A549 (cell line): ENCODE measurements at regions not wholly inside any gene's neighbourhood (a gene's known extent, or its start where the extent isn't known, plus 50 kb on each side); places are given as distances from the start of the nearest gene placed in this dataset.

Experiments
- ATAC-seq, 2 experiments: fragments of 200-7000 bp in 1 of 2; fragments of >200 bp in 1 of 2; cut with Nextera tagmentation in 1 of 2; cut with Tn5 transposase in 1 of 2; 3 replicates each; pipeline versions ENCODE4 v1.8.0 to v1.9.1; 2018 to 2020; ENCODE audit warnings: mild to moderate bottlenecking in 1 of 2, moderate library complexity in 1 of 2
- CTCF ChIA-PET: fragments of 300-600 bp; sonication (Branson Sonifier 250); formaldehyde crosslinking; extraction: SDS; loops from one replicate; lab custom pipeline; 2021; ENCODE audit warnings: antibody characterized with exemption, inconsistent platforms; lab: Yijun Ruan, JAX
- POLR2A ChIA-PET: fragments of 350-600 bp; formaldehyde crosslinking; extraction: SDS; loops from one replicate; lab custom pipeline; 2021; ENCODE audit warnings: antibody characterized with exemption, inconsistent platforms; lab: Yijun Ruan, JAX
- DNase-seq, 2 experiments: peaks; one replicate each; pipeline versions ENCODE4 v3.0.0 to v3.0.0-alpha.2; 2011 to 2016; ENCODE audit warnings: low read depth in 1 of 2, low spot score in 1 of 2
- FAIRE-seq: peaks from 2 replicates; lab custom pipeline; 2011; peaks lifted over from hg19 to GRCh38; lab: Jason Lieb, UNC
- H3K27ac ChIP-seq, 2 experiments: fragments of >200 bp; sonication (Bioruptor Twin); formaldehyde crosslinking; 3 replicates each; pipeline ENCODE4 v1.5.1; 2016 to 2017
- H3K4me1 ChIP-seq: fragments of >200 bp; sonication (Bioruptor Twin); formaldehyde crosslinking; 3 replicates; pipeline ENCODE4 v1.6.1; 2016
- H3K4me2 ChIP-seq: fragments of >200 bp; sonication (Bioruptor Twin); formaldehyde crosslinking; 3 replicates; pipeline ENCODE4 v1.6.1; 2016
- H3K4me3 ChIP-seq: fragments of >200 bp; sonication (Bioruptor Twin); formaldehyde crosslinking; 3 replicates; pipeline ENCODE4 v1.5.1; 2016
- H3K9me3 ChIP-seq: fragments of >200 bp; sonication (Bioruptor Twin); formaldehyde crosslinking; 3 replicates; pipeline ENCODE4 v1.6.1; 2016
- CBX2 ChIP-seq: fragments of 200-600 bp; sonication (generic); IDR thresholded peaks from 2 replicates; pipeline ENCODE4 v1.6.1; 2016; ENCODE audit warnings: low read depth, mild to moderate bottlenecking, borderline replicate concordance
- CHD2 ChIP-seq: fragments of 150-350 bp; IDR thresholded peaks from 2 replicates; pipeline ENCODE4 v1.6.1; 2014; ENCODE audit warnings: low read length; ENCODE audit not compliant: partially characterized antibody
- FOSL2 ChIP-seq, 2 experiments: fragments of 450-650 bp in 1 of 2; fragments of >200 bp in 1 of 2; sonication (Bioruptor Twin) in 1 of 2; formaldehyde crosslinking; IDR thresholded peaks; 2 replicates each; pipeline versions ENCODE4 v1.5.0 to v1.6.1; 2016 to 2020; ENCODE audit warnings: mild to moderate bottlenecking in 1 of 2, moderate library complexity in 1 of 2
- GATA3 ChIP-seq: IDR thresholded peaks from 2 replicates; pipeline ENCODE4 v1.6.1; 2012; ENCODE audit warnings: borderline replicate concordance
- HDAC2 ChIP-seq: fragments of 200-600 bp; sonication (generic); IDR thresholded peaks from 2 replicates; pipeline ENCODE4 v1.6.1; 2016
- HOXB13 ChIP-seq: fragments of 250-450 bp; sonication (Bioruptor Pico); IDR thresholded peaks from 2 replicates; pipeline ENCODE4 v1.5.0; 2020; ENCODE audit warnings: low read depth, mild to moderate bottlenecking, moderate library complexity
- HOXB5 ChIP-seq: fragments of 250-450 bp; sonication (Bioruptor Pico); IDR thresholded peaks from 2 replicates; pipeline ENCODE4 v1.5.0; 2020; ENCODE audit warnings: mild to moderate bottlenecking, moderate library complexity
- JUN ChIP-seq, 2 experiments: fragments of >200 bp; sonication (Bioruptor Twin); formaldehyde crosslinking; IDR thresholded peaks; 2 replicates in 1 of 2; 3 replicates in 1 of 2; pipeline ENCODE4 v1.6.1; 2016 to 2017
- JUNB ChIP-seq: fragments of >200 bp; sonication (Bioruptor Twin); formaldehyde crosslinking; IDR thresholded peaks from 2 replicates; pipeline ENCODE4 v1.6.1; 2016
- MAFK ChIP-seq: fragments of 450-650 bp; IDR thresholded peaks from 2 replicates; pipeline ENCODE4 v1.6.1; 2014; ENCODE audit not compliant: partially characterized antibody
- MAZ ChIP-seq: fragments of 150-350 bp; IDR thresholded peaks from 2 replicates; pipeline ENCODE4 v1.6.1; 2014; ENCODE audit warnings: antibody characterized with exemption, low read depth, low read length, borderline replicate concordance
- NFE2L2 ChIP-seq: fragments of 150-350 bp; conservative IDR thresholded peaks from 2 replicates; pipeline ENCODE4 v1.6.1; 2014; ENCODE audit warnings: low read length
- NR3C1 ChIP-seq: fragments of >200 bp; sonication (Bioruptor Twin); formaldehyde crosslinking; IDR thresholded peaks from 3 replicates; pipeline ENCODE4 v1.6.1; 2017
- PHF8 ChIP-seq: fragments of 200-600 bp; sonication (generic); IDR thresholded peaks from 2 replicates; pipeline ENCODE4 v1.6.1; 2016; ENCODE audit warnings: low read depth, mild to moderate bottlenecking, antibody characterized with exemption, moderate library complexity, borderline replicate concordance
- POLR2A ChIP-seq: IDR thresholded peaks from 2 replicates; pipeline ENCODE4 v1.6.1; 2012; ENCODE audit warnings: mild to moderate bottlenecking, low read length
- RAD21 ChIP-seq, 2 experiments: fragments of >200 bp in 1 of 2; sonication (Bioruptor Twin) in 1 of 2; formaldehyde crosslinking in 1 of 2; IDR thresholded peaks in 1 of 2; conservative IDR thresholded peaks in 1 of 2; 2 replicates in 1 of 2; 3 replicates in 1 of 2; pipeline ENCODE4 v1.6.1; 2012 to 2018; ENCODE audit warnings: inconsistent platforms in 1 of 2
- RARB ChIP-seq: fragments of 250-450 bp; sonication (Bioruptor Pico); IDR thresholded peaks from 2 replicates; pipeline ENCODE4 v1.8.0; 2021; ENCODE audit warnings: mild to moderate bottlenecking, moderate library complexity
- RFX5 ChIP-seq: fragments of 450-650 bp; IDR thresholded peaks from 2 replicates; pipeline ENCODE4 v1.7.1; 2014; ENCODE audit warnings: antibody characterized with exemption, mild to moderate bottlenecking, moderate library complexity
- SREBF2 ChIP-seq: fragments of 450-650 bp; IDR thresholded peaks from 2 replicates; pipeline ENCODE4 v1.6.1; 2014; ENCODE audit warnings: mild to moderate bottlenecking, moderate library complexity
- TFCP2L1 ChIP-seq: fragments of 250-450 bp; sonication (Bioruptor Pico); IDR thresholded peaks from 2 replicates; pipeline ENCODE4 v1.5.0; 2021; ENCODE audit warnings: mild to moderate bottlenecking
- ZC3H11A ChIP-seq: fragments of 450-650 bp; IDR thresholded peaks from 2 replicates; pipeline ENCODE4 v1.6.1; 2014; ENCODE audit warnings: antibody characterized with exemption, mild to moderate bottlenecking
- WGBS: methylation state at CpG from one replicate; pipeline ENCODE4 v1.1.6; 2017; ENCODE audit errors: missing lambda C conversion rate; 5-methylcytosine and 5-hydroxymethylcytosine counted together
- TF ChIP-seq, protein P1 (sequence below): IDR thresholded peaks from 2 replicates; pipeline ENCODE4 v1.6.1; 2012
- TF ChIP-seq, protein P2 (sequence below): IDR thresholded peaks from 2 replicates; pipeline ENCODE4 v1.6.1; 2012; ENCODE audit warnings: low read depth, borderline replicate concordance
- TF ChIP-seq, protein P3 (sequence below): fragments of >200 bp; sonication (Bioruptor Twin); formaldehyde crosslinking; IDR thresholded peaks from 2 replicates; pipeline ENCODE4 v1.6.1; 2016
- TF ChIP-seq, protein P4 (sequence below): fragments of 250-450 bp; sonication (Bioruptor Pico); IDR thresholded peaks from 2 replicates; pipeline ENCODE4 v1.5.0; 2020; ENCODE audit warnings: low read depth, mild to moderate bottlenecking, moderate library complexity
- TF ChIP-seq, protein P5 (sequence below): fragments of 150-350 bp; IDR thresholded peaks from 2 replicates; pipeline ENCODE4 v1.6.1; 2014; ENCODE audit warnings: low read depth, mild to moderate bottlenecking, low read length

DNA sequence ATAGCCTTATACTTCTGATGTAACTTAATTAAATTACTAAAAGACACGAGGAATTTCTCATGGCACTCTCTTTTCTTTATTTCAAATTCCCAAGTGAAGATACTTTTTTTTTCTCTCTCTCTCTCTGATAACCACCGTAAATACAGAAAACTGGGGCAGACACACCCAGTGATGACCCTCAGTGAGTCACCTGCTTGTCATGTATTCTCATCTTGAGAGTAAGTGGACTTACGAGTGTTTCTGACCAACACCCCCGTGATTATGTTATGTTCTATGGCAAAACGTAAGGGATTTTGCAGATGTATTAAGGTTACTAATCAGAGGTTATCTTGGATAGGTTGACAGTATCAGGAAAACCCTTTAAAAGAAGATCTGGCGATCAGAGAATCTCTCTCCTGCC lies 348.8 kb upstream of the ZNF717 start:
- H3K4me2 ChIP-seq, result no peak overlapping the region
- ChIA-PET POLR2A (no interaction called here), CTCF (no interaction called here)
- 0% methylated on average over 6 of the region's 6 CpGs for WGBS
- no peak overlapping the region for H3K27ac ChIP-seq
- no peak for FAIRE-seq
- H3K4me1 ChIP-seq, result no peaks in the 10 kb centered on the region
- no peak for TF ChIP-seq ZC3H11A
- TF ChIP-seq HOXB13 (CRISPR knock-in tag), result no peak
- TF ChIP-seq, protein P1, sequence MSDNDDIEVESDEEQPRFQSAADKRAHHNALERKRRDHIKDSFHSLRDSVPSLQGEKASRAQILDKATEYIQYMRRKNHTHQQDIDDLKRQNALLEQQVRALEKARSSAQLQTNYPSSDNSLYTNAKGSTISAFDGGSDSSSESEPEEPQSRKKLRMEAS, result no peak
- TF ChIP-seq CBX2, result no peak
- no peak for TF ChIP-seq NFE2L2
- no peak for TF ChIP-seq SREBF2
- TF ChIP-seq, protein P2, sequence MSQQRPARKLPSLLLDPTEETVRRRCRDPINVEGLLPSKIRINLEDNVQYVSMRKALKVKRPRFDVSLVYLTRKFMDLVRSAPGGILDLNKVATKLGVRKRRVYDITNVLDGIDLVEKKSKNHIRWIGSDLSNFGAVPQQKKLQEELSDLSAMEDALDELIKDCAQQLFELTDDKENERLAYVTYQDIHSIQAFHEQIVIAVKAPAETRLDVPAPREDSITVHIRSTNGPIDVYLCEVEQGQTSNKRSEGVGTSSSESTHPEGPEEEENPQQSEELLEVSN, result no peak
- TF ChIP-seq PHF8, result no peak
- TF ChIP-seq, all 56 proteins: peak for 0
- Histone ChIP-seq H3K9me3 (peaks cover under 1% of the 10 kb centered on the region; the same call in 1 of the 3 replicates), H3K4me3 (no peak overlapping the region)
- no peak for DNase-seq
- no peak for ATAC-seq

DNA sequence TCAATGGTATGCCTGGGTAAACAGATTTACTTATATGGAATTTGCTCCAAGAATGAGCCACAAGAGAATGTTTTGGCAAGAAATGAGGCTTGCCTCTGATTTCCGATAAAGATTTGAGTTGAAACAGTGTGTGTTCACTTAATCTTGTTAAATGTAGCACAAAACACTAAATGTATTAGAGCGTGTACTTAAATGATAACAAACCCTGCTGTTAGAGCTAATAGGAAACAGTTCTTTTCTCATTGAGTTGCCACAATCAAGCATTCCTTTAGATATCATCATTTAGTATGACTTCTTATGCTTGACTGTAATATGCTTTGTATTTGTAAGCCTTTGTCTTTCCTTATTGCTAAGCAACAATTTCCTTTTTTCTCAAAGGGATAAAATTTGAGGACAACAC lies 353.6 kb upstream of the ZNF717 start:
- POLR2A ChIA-PET, result no interaction called here
- H3K4me1 ChIP-seq, result no peaks in the 10 kb centered on the region
- no peak for TF ChIP-seq POLR2A
- no peak for TF ChIP-seq HOXB5
- TF ChIP-seq, protein P3, sequence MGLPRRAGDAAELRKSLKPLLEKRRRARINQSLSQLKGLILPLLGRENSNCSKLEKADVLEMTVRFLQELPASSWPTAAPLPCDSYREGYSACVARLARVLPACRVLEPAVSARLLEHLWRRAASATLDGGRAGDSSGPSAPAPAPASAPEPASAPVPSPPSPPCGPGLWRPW, result no peak
- no peak for TF ChIP-seq MAFK
- TF ChIP-seq, protein P2, result no peak
- no peak for TF ChIP-seq MAZ
- TF ChIP-seq FOSL2 (IDR thresholded peaks at IDR 0.05), result no peak
- TF ChIP-seq FOSL2 (CRISPR knock-in tag; IDR thresholded peaks at IDR 0.05), result no peak
- no peak for TF ChIP-seq NR3C1
- TF ChIP-seq, all 56 proteins: peak for 0
- 18% methylated on average over 2 of the region's 2 CpGs for WGBS
- no peak for DNase-seq
- ATAC-seq, result no peak
- H3K4me3 ChIP-seq, result no peak overlapping the region
- CTCF ChIA-PET, result no interaction called here
- no peak overlapping the region for H3K4me2 ChIP-seq
- FAIRE-seq, result no peak
- peaks cover 3% of the 10 kb centered on the region; the same call in 1 of the 3 replicates for H3K9me3 ChIP-seq
- no peak overlapping the region for H3K27ac ChIP-seq

DNA sequence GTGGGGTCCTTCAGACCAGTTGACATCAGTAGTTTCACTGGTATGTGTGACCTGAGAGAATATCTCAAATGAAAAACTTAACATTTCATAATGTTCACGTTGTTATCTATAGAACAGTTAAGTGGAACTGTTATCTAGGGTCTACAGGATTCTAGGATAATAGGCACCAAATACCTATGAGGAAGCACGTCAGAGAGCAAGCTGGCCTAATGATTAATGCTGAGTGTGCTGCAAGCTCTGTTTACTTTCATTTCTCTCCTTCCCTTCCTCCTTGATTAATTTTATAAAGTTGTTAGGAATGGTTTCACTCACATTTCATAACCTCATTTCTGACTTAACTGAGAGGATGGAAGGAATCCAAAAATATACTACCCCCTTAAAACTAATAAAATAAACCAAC lies 362.5 kb upstream of the ZNF717 start:
- H3K27ac ChIP-seq, result no peak overlapping the region
- POLR2A ChIA-PET, result no interaction called here
- no peaks in the 10 kb centered on the region for H3K4me1 ChIP-seq
- H3K4me3 ChIP-seq, result no peak overlapping the region
- ATAC-seq, result no peak
- no peak overlapping the region for H3K4me2 ChIP-seq
- WGBS, result 0% methylated on average over 2 of the region's 2 CpGs
- H3K9me3 ChIP-seq, result peaks cover 9% of the 10 kb centered on the region; the same call in 1 of the 3 replicates
- CTCF ChIA-PET, result no interaction called here
- FAIRE-seq, result no peak
- no peak for DNase-seq
- TF ChIP-seq RFX5 (no peak), JUN (IDR thresholded peaks at IDR 0.05) (no peak), GATA3 (no peak), CHD2 (no peak), HOXB13 (CRISPR knock-in tag) (no peak), HDAC2 (no peak), JUNB (no peak), RARB (CRISPR knock-in tag) (no peak), TFCP2L1 (CRISPR knock-in tag) (no peak), RAD21 (conservative IDR thresholded peaks at IDR 0.05 in 1 of 2, IDR thresholded peaks at IDR 0.05 in 1 of 2) (no peak)
- TF ChIP-seq, protein P4, sequence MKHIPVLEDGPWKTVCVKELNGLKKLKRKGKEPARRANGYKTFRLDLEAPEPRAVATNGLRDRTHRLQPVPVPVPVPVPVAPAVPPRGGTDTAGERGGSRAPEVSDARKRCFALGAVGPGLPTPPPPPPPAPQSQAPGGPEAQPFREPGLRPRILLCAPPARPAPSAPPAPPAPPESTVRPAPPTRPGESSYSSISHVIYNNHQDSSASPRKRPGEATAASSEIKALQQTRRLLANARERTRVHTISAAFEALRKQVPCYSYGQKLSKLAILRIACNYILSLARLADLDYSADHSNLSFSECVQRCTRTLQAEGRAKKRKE (CRISPR knock-in tag), result no peak
- TF ChIP-seq, protein P5, sequence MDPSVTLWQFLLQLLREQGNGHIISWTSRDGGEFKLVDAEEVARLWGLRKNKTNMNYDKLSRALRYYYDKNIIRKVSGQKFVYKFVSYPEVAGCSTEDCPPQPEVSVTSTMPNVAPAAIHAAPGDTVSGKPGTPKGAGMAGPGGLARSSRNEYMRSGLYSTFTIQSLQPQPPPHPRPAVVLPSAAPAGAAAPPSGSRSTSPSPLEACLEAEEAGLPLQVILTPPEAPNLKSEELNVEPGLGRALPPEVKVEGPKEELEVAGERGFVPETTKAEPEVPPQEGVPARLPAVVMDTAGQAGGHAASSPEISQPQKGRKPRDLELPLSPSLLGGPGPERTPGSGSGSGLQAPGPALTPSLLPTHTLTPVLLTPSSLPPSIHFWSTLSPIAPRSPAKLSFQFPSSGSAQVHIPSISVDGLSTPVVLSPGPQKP, result no peak
- TF ChIP-seq, protein P2, result no peak
